ENCODE measurements at regions not wholly inside any gene's neighbourhood (a gene's known extent, or its start where the extent isn't known, plus 50 kb on each side); places are given as distances from the start of the nearest gene placed in this dataset.

DNA sequence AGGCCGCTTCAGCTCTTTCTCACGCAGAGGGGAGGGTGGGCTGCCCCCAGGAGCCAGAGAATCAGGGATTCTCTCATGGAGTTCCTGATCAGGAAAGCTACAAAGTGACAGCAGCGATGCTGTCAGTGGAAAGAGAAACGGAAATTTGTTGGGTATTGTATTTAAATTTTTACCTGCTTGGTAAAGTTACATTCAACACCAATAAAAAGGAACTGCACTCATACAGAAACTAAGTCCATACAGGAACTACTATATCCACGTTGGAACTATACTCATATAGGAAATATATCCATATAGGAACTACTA is 325.5 kb upstream of the IRX4 start:
- no peak for DNase-seq (ENCODE audit: low spot score)
- intact Hi-C loops (cut with DNase I) = loop anchor here (10.0 kb wide), 1 partner anchor 1397 kb away; no protein-coding TSS in a partner anchor

DNA sequence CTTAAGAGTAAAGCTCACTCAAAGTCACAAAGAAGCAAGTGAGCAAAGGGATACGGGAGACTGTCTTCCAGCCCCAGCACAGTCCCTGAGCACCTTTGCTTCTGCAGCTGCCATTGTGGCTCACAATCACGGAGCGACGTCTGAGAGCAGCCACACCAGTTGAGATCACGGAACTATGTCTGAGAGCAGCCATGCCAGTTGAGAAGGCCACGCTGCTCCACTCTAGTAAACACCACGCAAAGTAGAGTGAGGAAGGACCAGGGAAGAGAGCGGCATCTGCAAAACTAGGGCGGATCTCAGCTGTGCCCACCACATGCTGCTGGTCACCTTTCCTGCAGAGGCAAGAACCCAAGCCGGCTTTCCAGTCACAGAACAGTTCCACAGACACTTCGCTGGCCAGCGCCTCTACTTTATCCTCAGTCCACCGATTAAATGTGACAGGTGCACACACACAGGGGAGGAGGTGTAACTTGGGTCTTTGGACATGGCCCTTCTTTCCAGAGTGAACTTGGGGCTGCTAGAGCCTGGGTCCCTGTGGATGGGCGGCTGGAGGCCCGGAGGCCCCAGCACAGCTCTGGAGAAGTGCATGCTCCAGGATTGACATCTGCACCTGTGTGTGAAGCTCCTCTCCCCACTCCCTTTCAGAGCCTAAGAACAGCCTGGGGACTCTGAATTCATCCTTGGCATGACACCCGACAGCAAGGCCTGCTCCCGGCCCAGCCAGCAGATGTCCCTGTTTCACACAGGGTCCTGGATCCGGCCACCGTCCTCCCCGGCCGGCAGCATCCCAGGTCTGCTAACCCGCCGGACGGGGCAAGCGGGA is 324.9 kb upstream of the IRX4 start:
- intact Hi-C loops (cut with DNase I) = loop anchor here (10.0 kb wide), 1 partner anchor 1397 kb away; no protein-coding TSS in a partner anchor
- no peak for DNase-seq (ENCODE audit: low spot score)

DNA sequence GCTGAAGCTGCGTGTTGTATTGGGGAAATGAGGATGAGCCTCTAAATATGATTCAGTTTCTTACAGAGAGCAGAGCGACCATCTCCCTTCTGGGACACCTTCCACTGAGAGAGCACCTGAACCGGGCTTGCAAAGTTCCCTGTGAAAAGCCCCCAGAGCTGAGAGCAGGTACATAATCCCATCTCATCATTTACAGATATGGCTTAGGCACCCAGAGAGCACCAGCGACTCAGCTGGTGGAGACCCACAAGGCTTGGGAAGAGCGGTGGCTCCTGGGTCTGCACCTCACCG is 324.3 kb upstream of the IRX4 start:
- DNase-seq (ENCODE audit: low spot score) = no peak
- intact Hi-C loops (cut with DNase I) = loop anchor here (10.0 kb wide), 1 partner anchor 1398 kb away; no protein-coding TSS in a partner anchor

DNA sequence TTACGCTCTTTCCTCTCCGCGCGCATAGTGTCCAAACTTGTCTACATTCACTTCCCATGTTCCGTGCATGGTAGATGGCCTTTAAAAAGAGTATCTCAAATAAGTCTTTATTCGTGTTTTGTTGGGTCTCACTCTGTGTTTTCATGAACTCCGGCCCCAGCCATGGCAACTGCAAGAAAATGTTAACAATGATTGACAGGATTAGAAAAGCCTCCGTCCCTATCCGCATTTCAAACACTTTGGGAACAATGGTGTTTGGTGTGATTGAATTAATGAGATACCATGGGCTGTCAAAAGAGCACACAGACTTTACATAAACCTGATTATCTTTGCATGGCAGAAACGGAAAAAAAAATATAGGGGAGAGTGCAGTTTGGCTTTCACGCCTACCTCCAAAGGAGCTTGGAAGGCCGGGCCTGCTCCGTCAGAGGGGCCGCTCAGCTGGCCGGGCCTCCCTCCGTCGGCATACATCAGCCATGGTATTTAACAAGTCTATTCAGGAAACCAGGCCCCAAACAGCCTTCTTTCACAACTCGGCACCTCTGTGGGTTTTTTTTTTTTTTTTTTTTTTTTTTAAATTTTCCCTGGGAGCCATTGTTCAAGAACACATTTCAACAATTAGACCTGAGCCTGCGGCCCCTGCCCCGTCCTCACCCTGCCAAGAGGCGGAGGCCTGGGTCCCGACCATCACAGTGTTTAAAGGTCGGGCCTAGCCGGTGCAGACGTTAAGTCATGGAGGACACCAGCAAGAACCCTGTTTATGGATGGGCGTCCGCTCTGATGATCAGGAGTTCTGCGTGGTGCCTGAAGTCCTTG is 323.8 kb upstream of the IRX4 start:
- intact Hi-C loops (cut with DNase I) = loop anchor here (10.0 kb wide), 1 partner anchor 1398 kb away; no protein-coding TSS in a partner anchor
- DNase-seq (ENCODE audit: low spot score) = no peak

DNA sequence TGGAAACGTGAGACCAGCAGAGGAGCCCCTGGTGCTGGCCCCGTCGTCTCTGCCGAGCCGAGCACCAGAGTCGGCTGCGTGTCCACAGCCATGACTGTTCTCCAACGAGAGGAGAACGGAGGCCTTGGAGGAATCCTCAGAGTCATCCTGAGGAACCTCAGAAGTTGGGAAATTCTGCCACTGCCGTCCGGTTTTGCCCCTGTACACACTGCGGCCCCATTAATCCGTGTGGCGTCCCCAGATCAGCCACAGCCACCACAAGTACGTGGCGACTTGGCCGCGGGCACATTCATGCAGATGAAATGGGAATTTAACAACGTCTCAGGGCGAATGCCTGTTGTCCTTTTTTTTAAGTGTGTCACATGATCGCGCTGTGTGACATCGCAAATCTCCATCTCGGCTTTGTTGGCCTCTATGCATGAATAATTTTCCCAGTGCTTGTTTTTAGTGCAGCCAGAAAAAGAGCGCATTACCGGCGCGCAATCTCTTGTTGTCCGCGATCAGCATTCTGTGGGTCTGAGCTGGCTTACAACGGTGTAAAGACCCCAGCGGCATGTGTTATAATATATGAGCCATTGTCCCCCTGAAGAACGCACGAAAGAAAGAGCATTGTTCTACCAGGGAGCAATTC is 323.0 kb upstream of the IRX4 start:
- DNase-seq (ENCODE audit: low spot score) = no peak
- intact Hi-C loops (cut with DNase I) = loop anchor here (10.0 kb wide), 1 partner anchor 1399 kb away; no protein-coding TSS in a partner anchor

DNA sequence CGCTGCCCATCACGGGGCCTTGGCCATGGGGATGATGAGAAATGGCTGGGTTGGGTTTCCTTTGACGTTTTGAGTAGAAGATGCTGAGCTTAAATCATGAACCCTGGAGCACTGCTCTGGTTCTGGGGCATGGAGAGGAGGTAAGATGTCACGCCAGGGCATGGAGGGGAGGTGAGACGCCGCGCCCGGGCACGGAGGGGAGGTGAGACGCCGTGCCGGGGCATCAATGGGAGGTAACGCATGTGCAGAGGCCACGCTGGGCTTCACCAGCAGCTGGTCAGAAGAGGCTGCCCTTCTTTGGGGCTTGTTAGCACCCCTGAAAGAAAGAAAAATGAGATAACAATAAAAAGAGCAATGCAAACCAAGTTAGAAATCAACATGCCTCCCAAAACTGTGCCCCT is 322.5 kb upstream of the IRX4 start:
- no peak for DNase-seq (ENCODE audit: low spot score)
- intact Hi-C loops (cut with DNase I) = loop anchor here (10.0 kb wide), 1 partner anchor 1400 kb away; no protein-coding TSS in a partner anchor

DNA sequence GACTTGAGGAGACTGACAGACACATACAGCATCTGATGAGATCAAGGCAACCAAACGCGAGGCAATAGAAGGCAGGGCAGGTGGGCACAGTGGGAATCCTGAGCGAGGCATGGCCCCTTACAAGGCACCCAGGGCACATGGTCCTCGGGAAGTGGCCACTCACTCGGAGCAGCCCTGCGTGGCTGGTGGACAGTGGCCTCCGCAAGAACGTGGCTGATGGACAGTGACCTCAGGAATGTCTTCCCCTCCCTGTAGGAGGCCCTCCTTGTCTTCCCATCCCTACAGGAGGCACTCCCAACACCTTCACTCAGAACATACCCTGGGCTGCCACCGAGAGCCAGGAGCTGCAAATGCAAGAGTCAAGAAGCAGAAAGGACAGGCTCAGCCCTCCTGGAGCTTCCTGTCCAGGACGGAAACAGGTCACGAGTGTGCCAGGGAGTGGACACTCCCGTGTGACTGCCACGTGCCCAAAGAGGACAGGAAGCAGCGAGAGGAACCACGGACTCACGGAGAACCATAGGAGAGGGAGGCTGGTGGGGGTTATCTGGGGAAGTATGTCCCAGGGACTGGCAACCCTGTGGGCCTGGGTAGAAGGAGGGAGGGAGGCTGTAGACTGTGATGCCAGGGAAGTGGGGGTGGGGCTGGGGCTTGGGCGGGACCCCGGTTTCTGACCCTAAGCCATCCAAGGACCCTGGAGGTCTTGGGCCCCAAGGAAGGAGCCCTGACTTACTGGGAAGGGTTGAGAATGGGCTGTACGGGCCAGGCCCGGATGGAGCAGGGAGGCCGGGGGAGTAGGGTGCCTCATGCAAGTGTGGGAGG is 321.9 kb upstream of the IRX4 start:
- DNase-seq (ENCODE audit: low spot score) = no peak
- intact Hi-C loops (cut with DNase I) = loop anchor here (10.0 kb wide), 1 partner anchor 1400 kb away; no protein-coding TSS in a partner anchor

DNA sequence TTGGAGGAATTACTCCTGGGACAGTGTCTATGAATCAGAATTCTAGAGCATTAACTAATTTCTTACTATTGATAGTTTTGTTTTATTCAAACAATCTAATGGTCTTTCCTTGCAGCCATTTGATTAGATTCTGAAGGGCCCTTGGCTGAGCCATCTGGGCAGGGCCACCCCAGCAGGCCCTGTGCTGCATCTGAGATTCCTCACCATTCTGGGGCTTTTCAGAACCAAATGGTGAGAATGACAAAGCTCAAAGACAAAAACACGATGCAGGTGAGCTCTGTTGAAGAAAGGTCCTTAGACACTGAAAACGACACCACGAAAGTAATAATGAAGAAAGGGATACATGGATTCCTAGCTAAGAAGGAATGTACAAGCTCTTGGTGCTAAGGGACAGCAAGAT is 321.0 kb upstream of the IRX4 start:
- no peak for DNase-seq (ENCODE audit: low spot score)
- intact Hi-C loops (cut with DNase I) = loop anchor here (10.0 kb wide), 1 partner anchor 1401 kb away; no protein-coding TSS in a partner anchor

DNA sequence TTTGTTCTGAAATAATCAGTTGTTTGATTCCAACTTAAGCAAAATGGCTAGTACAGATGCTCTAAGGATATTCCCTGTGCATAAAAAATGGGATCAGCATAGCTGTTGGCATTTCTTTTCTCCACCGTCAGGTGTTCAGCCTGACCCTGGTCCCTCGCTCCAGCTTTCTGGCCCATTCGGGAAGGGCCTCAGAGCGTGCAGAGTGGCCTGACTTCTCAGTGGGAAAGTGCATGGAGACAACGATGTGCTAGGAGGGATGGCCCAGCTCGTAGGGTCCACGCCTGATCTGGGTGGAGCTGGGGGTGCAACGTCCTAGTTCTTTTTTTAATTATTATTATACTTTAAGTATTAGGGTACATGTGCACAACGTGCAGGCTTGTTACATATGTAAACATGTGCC is 319.1 kb upstream of the IRX4 start:
- DNase-seq (ENCODE audit: low spot score) = no peak
- intact Hi-C loops (cut with DNase I) = loop anchor here (10.0 kb wide), 1 partner anchor 1403 kb away; no protein-coding TSS in a partner anchor

DNA sequence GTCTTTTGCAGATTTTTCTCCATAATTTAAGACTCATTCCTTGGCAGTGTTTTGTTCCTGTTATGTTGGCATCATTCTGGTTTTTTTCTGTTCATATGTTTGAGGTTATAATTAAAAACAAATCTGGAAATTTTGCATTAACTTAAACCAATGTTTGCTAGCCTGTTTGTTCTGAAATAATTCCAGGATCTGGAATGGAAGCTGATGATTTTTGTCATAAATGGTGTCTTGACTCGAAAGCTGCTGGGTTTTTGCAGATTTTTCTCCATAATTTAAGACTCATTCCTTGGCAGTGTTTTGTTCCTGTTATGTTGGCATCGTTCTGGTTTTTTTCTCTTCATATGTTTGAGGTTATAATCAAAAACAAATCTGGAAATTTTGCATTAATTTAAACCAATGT is 318.7 kb upstream of the IRX4 start:
- intact Hi-C loops (cut with DNase I) = loop anchor here (10.0 kb wide), 1 partner anchor 1403 kb away; no protein-coding TSS in a partner anchor
- DNase-seq (ENCODE audit: low spot score) = no peak

DNA sequence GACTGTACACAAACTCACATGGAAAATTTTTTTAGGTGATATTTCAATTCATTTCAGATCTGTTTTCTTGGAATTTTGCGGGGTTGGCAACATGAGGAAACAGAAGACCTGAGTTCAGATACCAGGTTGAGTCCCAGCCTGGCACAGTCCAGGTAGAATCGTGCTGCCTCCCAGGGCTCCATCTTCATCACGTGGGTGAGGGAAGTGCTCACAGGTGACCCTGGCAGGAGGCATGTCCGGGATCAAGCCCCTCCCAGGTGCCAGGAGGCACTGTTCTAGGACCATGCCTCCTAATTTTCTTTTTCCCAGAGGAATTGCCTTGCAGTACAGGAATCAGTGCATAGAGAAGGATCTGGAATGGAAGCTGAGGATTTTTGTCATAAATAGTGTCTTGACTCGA is 318.3 kb upstream of the IRX4 start:
- DNase-seq (ENCODE audit: low spot score) = no peak
- intact Hi-C loops (cut with DNase I) = loop anchor here (10.0 kb wide), 1 partner anchor 1404 kb away; no protein-coding TSS in a partner anchor

DNA sequence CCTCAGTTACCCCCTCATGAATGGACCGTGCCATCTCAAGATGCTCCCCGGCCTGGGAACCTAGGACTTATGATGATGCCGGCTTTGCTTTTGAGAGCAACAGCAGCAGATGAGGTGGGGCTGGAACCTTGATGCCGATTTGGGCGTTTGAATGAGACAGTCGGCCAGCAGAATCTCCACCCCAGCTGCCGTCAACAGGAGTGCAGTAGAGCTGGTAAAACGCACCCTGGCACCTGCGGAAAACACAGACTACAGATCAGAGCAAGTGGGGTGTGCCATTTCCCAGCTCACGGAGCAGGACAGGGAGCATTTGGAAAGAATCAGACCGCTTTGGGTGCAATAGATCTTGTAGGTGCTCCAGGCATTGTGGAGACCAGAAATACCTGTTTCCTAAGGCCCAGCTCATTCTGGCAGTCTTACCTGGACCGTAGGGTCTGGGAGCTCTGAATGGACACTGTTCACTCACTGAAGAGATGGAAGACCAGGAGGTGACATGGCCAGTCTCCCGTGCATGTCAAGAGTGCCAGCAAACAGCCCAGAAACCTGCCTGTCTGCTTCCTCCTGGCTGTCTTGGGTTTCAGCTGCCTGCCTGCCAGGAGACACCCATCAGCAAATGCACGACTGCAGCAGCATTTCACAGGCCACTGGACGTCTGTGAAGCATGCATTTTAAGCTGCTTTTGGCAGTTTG is 317.7 kb upstream of the IRX4 start:
- intact Hi-C loops (cut with DNase I) = loop anchor here (10.0 kb wide), 1 partner anchor 1404 kb away; no protein-coding TSS in a partner anchor
- no peak for DNase-seq (ENCODE audit: low spot score)

DNA sequence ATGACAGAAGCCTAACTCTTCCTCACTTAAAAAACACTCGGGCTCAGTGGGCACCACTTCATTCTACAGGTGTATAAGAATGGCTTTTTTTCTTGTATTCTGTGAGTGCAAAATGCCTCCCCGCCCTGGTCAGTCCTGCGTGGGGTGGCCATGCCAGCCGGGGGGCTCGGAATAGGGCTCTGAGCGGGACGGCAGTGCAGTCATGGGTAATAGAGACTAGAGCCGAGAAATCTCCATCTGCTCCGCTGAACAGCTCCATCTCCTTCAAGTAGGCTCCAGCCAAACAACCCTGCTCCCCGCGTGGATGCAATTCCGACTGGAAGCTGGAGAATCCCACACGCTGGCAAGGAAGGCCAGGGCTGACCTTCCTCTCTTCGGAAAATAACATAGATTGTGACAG is 317.0 kb upstream of the IRX4 start:
- DNase-seq (ENCODE audit: low spot score) = no peak
- intact Hi-C loops (cut with DNase I) = loop anchor here (10.0 kb wide), 1 partner anchor 1405 kb away; no protein-coding TSS in a partner anchor

DNA sequence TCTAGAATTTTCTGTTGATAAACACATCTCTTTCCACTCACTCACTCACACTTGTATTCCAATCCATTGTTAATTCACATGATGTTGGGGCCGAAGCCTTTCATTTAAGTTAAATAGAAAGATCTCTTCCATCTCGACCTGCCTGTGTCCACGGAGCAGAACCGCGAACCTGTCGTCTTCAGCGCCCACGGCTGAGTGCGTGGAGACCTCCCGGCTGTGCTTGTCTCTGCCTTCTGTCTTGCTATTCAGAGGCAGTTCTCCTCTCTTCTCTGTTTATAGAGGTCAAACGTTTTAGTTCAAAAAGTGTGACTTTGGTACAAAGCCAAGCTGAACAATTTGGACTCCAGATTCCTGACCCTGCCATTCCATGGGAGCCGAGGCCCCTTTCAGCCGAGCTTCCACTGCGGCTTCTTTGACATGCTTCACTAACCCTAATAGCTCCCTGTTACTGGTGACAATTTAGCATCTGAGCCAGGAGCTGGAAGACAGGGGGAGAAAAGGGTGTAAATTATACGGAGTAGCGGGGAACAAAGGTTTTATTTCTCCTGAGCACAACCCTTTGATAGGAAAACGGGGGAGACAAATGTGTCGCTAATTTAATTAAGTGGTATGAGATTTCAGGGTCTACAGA is 314.4 kb upstream of the IRX4 start:
- DNase-seq (ENCODE audit: low spot score) = no peak
- intact Hi-C loops (cut with DNase I) = no loop called here

DNA sequence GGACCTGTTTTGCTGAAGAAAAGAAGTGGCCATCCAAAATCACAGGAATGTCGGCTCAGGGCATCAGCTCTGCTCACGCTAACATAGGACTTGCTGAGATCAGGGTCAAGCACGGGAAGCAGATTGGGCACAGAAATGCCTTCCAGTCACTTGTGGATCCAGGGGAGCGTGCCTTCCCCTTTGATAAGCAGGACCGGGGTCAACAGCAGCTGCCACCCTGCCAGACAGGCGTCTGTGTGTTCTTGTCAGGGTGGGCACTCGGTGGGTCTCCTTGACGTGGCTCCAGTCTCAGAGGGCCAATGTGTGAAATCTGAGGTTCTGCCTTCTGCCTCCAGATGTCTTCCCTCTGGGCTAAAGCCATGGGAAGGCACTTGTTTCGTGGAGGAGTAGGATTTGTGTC is 313.7 kb upstream of the IRX4 start:
- intact Hi-C loops (cut with DNase I) = no loop called here
- no peak for DNase-seq (ENCODE audit: low spot score)

DNA sequence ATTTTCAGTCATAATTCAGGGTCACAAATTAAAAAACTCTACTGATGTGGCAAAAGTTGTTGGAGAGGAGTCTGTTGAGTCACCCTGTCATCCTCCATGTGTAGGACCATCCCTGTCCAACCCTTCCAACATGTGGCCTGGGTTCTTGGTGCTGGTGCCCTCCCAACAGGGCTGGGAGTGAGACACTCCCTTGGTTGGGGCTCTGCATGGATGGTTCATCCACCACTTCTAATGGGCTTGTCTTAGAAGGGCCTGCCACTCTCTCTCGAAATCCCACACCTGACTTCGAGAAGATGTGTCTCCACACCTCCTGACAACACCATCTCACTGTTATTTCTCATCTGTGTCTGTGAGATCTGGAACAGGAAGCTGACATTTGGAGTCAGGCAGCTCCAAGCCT is 312.2 kb upstream of the IRX4 start:
- intact Hi-C loops (cut with DNase I) = no loop called here
- no peak for DNase-seq (ENCODE audit: low spot score)

DNA sequence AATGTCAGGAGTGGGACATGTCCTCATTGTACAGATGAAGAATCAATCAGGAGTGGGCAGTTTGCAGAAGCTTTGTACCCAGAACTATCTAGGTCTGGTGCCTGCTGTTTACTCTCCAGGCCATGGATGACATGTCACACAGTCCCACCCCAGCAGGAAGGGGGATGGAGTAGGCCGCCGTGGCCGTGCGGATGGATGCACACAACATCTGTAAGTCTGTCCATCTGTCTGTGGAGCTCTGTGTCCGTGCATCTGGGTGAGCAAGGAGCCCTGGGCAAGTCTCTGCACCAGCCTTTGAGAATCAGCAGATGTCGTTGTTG is 311.5 kb upstream of the IRX4 start:
- intact Hi-C loops (cut with DNase I) = no loop called here
- DNase-seq (ENCODE audit: low spot score) = no peak

DNA sequence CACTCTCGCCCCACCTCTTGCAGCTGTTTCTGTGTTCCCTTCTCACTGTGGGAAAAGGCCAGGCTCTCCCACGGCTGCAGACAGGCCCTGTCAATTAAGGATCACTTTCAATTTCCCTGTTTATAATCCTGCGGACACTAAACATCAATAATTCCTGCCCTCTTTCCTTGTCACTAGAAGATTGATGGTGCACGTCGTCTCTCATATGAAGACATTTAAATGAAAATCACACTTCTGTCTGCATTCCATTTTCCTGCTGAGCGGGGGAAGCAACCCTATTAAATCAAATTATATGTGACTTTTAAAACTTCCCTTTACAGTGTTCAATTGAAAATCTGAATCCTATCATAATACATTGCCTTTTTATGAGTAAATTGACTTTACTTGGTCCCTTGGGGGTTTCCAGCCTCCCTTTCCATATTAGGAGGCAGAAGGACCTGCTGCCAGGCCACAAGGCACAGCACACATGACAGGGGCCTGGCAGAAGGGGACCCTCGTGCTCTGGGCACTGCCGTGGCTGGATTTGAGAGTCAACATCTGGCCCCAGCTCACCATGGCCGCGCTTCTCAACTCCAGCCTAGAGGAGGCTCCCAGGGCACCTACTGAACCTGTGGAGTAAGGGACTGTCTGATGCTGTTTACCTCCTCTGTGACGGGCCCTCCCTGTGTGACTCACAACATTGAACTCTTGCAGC is 311.0 kb upstream of the IRX4 start:
- DNase-seq (ENCODE audit: low spot score) = no peak
- intact Hi-C loops (cut with DNase I) = no loop called here

Measured in cardiac septum (tissue), 1 donor.